ENCODE measurements at regions not wholly inside any gene's neighbourhood (a gene's known extent, or its start where the extent isn't known, plus 50 kb on each side); places are given as distances from the start of the nearest gene placed in this dataset.

DNA sequence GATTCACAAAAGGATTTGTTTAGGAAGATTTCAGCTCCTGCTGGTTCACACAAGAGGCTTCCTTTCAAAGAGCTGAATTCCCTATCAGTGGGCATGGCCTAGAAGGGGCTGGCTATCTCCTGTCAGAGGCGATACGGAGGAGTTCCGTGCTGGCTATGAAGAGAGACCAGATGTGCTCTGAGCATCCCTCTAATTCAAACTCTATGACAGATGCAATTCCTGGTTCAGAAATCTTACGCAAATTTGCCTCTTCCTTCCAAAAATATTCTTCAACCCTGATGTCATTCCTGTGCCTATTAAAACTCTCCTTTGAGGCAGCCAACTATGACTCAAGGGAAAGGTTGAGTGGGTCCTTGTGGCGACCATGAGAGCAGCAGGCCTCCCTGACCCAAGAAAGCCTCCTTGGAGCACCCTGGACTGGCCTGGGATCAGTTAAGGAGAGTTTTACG lies 139.3 kb upstream of the HES1 start:
- TF ChIP-seq, protein P1, sequence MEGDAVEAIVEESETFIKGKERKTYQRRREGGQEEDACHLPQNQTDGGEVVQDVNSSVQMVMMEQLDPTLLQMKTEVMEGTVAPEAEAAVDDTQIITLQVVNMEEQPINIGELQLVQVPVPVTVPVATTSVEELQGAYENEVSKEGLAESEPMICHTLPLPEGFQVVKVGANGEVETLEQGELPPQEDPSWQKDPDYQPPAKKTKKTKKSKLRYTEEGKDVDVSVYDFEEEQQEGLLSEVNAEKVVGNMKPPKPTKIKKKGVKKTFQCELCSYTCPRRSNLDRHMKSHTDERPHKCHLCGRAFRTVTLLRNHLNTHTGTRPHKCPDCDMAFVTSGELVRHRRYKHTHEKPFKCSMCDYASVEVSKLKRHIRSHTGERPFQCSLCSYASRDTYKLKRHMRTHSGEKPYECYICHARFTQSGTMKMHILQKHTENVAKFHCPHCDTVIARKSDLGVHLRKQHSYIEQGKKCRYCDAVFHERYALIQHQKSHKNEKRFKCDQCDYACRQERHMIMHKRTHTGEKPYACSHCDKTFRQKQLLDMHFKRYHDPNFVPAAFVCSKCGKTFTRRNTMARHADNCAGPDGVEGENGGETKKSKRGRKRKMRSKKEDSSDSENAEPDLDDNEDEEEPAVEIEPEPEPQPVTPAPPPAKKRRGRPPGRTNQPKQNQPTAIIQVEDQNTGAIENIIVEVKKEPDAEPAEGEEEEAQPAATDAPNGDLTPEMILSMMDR (IDR thresholded peaks at IDR 0.05; ENCODE audit: low read depth, low read length) = no peak
- no peak for TF ChIP-seq MYC (IDR thresholded peaks at IDR 0.05; ENCODE audit: low read depth, low read length)
- TF ChIP-seq, protein P2, sequence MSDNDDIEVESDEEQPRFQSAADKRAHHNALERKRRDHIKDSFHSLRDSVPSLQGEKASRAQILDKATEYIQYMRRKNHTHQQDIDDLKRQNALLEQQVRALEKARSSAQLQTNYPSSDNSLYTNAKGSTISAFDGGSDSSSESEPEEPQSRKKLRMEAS (IDR thresholded peaks at IDR 0.05; ENCODE audit: low read depth, low read length) = no peak
- no peak for TF ChIP-seq POLR2A (IDR thresholded peaks at IDR 0.05; ENCODE audit: extremely low read depth, insufficient read length)
- no peak for DNase-seq (ENCODE audit: low read depth)
- no peak overlapping the region for H3K4me3 ChIP-seq (ENCODE audit: low read depth, low read length)

DNA sequence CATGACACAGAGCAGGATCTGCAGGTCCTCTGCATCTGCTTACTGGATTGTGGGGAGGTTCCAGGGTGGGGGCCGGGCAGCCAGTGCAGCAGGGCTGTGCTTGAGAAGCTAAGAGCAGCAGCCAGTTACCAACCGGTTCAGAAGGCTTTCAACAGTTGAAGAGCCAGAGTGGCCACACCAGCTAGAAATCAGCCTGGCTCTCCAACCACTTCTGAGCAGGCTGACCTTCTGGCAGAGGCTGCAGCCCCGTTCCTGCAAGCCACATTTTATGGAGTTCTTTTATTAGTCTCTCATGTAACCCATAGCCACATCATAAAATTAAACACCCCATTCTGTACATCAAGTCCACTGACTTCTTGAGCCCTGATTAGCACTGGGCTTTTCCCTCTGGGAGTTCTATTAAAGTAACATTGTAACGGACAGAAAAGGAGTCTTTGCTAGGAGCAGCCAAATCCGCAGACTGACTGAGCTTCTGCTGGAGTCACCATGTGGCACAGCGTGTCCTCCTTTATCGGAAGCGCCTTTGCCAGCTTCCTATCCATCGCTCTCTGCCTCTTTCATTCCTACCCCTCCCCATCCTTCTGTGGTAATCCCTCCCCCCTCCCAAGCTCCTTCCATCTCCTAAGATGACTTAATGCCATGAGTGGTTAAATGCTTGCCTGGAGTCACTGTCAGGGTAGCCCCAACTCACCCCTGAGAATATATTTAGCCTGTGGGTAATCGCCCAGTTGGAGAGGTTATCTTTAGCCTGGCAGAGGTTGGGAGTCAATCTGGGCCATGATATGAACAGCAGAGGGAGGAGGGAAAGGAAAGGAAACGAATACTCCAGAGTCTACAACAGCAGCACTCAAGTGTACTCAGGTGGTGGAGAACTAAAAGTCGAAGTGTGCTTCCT lies 138.5 kb upstream of the HES1 start:
- H3K4me3 ChIP-seq (ENCODE audit: low read depth, low read length) = no peak overlapping the region
- no peak for DNase-seq (ENCODE audit: low read depth)
- no peak for TF ChIP-seq MYC (IDR thresholded peaks at IDR 0.05; ENCODE audit: low read depth, low read length)
- TF ChIP-seq, protein P1 (IDR thresholded peaks at IDR 0.05; ENCODE audit: low read depth, low read length) = no peak
- no peak for TF ChIP-seq POLR2A (IDR thresholded peaks at IDR 0.05; ENCODE audit: extremely low read depth, insufficient read length)
- TF ChIP-seq, protein P2 (IDR thresholded peaks at IDR 0.05; ENCODE audit: low read depth, low read length) = no peak

DNA sequence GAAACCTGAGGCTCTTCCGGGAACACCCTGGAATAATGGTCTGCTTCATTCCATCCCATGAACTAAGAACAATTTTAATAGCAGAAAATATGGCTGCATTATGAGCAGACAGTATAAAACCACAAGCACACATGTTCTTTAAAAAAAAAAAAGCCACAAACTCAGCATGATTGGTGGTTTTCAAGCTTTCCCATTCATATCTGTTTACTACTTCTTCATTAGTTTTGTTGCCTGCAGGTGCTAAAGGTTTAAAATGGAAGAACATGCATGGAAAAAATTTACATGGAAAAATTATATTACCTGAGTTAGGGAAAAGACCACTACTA lies 137.9 kb upstream of the HES1 start:
- DNase-seq (ENCODE audit: low read depth) = no peak
- TF ChIP-seq, protein P2 (IDR thresholded peaks at IDR 0.05; ENCODE audit: low read depth, low read length) = no peak
- TF ChIP-seq POLR2A (IDR thresholded peaks at IDR 0.05; ENCODE audit: extremely low read depth, insufficient read length) (no peak), MYC (IDR thresholded peaks at IDR 0.05; ENCODE audit: low read depth, low read length) (no peak)
- TF ChIP-seq, protein P1 (IDR thresholded peaks at IDR 0.05; ENCODE audit: low read depth, low read length) = no peak
- no peak overlapping the region for H3K4me3 ChIP-seq (ENCODE audit: low read depth, low read length)

DNA sequence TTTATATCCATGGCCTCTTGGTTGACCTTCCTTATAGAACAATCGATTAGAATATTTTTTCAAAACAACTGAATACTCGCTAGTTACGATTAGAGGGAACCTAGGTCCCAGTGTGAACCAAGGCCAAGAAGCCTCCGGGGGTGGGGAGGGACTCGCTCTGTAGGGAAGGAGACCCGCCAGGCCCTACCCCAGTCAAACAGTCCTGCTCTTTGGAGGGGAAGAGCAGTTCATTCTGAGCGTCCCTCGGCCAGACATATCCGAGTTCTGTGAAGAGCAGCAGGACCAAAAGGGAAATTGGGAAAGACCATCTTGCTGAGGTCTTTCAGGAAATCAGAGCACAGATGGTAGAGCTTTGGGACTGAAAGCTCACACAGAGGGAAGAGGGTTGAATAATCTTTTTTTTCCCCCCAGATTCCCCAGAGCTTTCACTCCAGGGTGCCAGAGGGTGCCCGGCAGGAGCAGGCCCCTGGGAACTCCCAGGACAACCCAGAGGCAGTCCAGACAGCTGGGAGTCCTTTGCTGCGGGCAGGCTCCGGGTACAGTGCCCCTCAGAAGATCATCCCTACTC lies 137.2 kb upstream of the HES1 start:
- no peak for DNase-seq (ENCODE audit: low read depth)
- TF ChIP-seq, protein P1 (IDR thresholded peaks at IDR 0.05; ENCODE audit: low read depth, low read length) = no peak
- TF ChIP-seq POLR2A (IDR thresholded peaks at IDR 0.05; ENCODE audit: extremely low read depth, insufficient read length) (no peak), MYC (IDR thresholded peaks at IDR 0.05; ENCODE audit: low read depth, low read length) (no peak)
- TF ChIP-seq, protein P2 (IDR thresholded peaks at IDR 0.05; ENCODE audit: low read depth, low read length) = no peak
- no peak overlapping the region for H3K4me3 ChIP-seq (ENCODE audit: low read depth, low read length)

DNA sequence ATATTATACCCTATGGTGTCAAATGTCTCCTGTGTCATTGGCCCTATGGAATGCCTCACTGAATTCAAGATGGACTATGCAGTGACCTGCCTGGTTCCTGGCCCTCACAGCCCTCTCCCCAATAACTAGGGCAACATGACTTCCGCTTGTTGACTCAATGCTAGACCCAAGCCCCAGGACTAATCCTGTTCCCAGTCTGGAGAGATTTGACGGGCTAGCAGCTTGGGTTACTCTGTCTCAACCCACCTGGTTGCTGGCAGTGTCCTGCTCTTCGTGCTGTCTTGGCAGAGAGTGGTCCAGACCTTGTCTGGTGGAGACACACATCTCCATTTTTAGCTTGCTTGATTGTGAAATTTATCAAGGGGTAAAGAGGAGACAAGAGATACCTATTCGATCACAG lies 135.8 kb upstream of the HES1 start:
- TF ChIP-seq, protein P1 (IDR thresholded peaks at IDR 0.05; ENCODE audit: low read depth, low read length) = no peak
- TF ChIP-seq, protein P2 (IDR thresholded peaks at IDR 0.05; ENCODE audit: low read depth, low read length) = no peak
- TF ChIP-seq POLR2A (IDR thresholded peaks at IDR 0.05; ENCODE audit: extremely low read depth, insufficient read length) (no peak), MYC (IDR thresholded peaks at IDR 0.05; ENCODE audit: low read depth, low read length) (no peak)
- DNase-seq (ENCODE audit: low read depth) = no peak

More for the DNA sequence above, 135.8 kb upstream of the HES1 start:
- H3K4me3 ChIP-seq (ENCODE audit: low read depth, low read length) = no peak overlapping the region
